ENCODE measurements at regions not wholly inside any gene's neighbourhood (a gene's known extent, or its start where the extent isn't known, plus 50 kb on each side); places are given as distances from the start of the nearest gene placed in this dataset.

DNA sequence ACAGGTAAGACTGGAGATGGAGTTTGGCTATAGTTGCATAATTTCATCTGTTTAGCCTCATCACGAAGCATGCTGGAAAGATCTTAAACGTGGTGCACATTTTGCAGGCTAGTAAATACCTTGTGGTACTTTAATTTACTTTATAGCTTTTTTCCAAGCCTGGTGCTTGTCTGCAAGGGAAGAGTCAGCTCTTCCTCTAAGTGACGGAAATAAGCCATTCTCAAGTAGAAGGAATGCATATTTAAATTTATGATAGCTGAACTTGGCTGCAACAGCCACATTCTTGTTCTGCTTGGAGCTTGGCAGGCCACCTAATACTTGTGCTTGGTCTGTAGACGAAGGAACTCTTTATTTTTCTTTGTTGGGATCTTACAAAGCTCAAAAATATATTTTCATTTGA is 188.0 kb upstream of the PIK3R1 start (continued):
- TF ChIP-seq, protein P1, sequence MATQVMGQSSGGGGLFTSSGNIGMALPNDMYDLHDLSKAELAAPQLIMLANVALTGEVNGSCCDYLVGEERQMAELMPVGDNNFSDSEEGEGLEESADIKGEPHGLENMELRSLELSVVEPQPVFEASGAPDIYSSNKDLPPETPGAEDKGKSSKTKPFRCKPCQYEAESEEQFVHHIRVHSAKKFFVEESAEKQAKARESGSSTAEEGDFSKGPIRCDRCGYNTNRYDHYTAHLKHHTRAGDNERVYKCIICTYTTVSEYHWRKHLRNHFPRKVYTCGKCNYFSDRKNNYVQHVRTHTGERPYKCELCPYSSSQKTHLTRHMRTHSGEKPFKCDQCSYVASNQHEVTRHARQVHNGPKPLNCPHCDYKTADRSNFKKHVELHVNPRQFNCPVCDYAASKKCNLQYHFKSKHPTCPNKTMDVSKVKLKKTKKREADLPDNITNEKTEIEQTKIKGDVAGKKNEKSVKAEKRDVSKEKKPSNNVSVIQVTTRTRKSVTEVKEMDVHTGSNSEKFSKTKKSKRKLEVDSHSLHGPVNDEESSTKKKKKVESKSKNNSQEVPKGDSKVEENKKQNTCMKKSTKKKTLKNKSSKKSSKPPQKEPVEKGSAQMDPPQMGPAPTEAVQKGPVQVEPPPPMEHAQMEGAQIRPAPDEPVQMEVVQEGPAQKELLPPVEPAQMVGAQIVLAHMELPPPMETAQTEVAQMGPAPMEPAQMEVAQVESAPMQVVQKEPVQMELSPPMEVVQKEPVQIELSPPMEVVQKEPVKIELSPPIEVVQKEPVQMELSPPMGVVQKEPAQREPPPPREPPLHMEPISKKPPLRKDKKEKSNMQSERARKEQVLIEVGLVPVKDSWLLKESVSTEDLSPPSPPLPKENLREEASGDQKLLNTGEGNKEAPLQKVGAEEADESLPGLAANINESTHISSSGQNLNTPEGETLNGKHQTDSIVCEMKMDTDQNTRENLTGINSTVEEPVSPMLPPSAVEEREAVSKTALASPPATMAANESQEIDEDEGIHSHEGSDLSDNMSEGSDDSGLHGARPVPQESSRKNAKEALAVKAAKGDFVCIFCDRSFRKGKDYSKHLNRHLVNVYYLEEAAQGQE (IDR thresholded peaks at IDR 0.05; ENCODE audit: low read depth, low read length): no peak
- TF ChIP-seq RXRA (IDR thresholded peaks at IDR 0.05; ENCODE audit: borderline replicate concordance, low read depth) (peak; percentile 30; the same call in 1 of the 2 replicates), EZH2phosphoT487 (IDR thresholded peaks at IDR 0.05; ENCODE audit: borderline replicate concordance, low read depth) (no peak), ELF1 (IDR thresholded peaks at IDR 0.05) (no peak), TAF1 (IDR thresholded peaks at IDR 0.05; ENCODE audit: borderline replicate concordance, low read depth, low read length) (no peak), FOSL2 (IDR thresholded peaks at IDR 0.05; ENCODE audit: borderline replicate concordance, low read depth) (peak; percentile 42; the same call in 1 of the 2 replicates), YY1 (IDR thresholded peaks at IDR 0.05; ENCODE audit: low read depth) (no peak), RAD21 (IDR thresholded peaks at IDR 0.05; ENCODE audit: low read length) (peak; percentile 8; the same call in 1 of the 2 replicates), FOXJ3 (CRISPR knock-in tag; IDR thresholded peaks at IDR 0.05) (no peak), TCF12 (IDR thresholded peaks at IDR 0.05) (peak; percentile 89), TEAD4 (IDR thresholded peaks at IDR 0.05; ENCODE audit: borderline replicate concordance, insufficient read depth) (peak; percentile 72), SMC3 (IDR thresholded peaks at IDR 0.05; ENCODE audit: low read depth, low read length) (peak; percentile 10), CHD2 (IDR thresholded peaks at IDR 0.05; ENCODE audit: low read length, partially characterized antibody) (no peak), EP300 (IDR thresholded peaks at IDR 0.05; ENCODE audit: borderline replicate concordance in 1 of 2, low read depth in 1 of 2, low read length in 1 of 2) (peak; percentile 64 to 89; a peak in 3 of 4 replicates)
- TF ChIP-seq, protein P2, sequence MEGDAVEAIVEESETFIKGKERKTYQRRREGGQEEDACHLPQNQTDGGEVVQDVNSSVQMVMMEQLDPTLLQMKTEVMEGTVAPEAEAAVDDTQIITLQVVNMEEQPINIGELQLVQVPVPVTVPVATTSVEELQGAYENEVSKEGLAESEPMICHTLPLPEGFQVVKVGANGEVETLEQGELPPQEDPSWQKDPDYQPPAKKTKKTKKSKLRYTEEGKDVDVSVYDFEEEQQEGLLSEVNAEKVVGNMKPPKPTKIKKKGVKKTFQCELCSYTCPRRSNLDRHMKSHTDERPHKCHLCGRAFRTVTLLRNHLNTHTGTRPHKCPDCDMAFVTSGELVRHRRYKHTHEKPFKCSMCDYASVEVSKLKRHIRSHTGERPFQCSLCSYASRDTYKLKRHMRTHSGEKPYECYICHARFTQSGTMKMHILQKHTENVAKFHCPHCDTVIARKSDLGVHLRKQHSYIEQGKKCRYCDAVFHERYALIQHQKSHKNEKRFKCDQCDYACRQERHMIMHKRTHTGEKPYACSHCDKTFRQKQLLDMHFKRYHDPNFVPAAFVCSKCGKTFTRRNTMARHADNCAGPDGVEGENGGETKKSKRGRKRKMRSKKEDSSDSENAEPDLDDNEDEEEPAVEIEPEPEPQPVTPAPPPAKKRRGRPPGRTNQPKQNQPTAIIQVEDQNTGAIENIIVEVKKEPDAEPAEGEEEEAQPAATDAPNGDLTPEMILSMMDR (IDR thresholded peaks at IDR 0.05): no peak
- TF ChIP-seq, protein P3, sequence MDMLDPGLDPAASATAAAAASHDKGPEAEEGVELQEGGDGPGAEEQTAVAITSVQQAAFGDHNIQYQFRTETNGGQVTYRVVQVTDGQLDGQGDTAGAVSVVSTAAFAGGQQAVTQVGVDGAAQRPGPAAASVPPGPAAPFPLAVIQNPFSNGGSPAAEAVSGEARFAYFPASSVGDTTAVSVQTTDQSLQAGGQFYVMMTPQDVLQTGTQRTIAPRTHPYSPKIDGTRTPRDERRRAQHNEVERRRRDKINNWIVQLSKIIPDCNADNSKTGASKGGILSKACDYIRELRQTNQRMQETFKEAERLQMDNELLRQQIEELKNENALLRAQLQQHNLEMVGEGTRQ (IDR thresholded peaks at IDR 0.05; ENCODE audit: borderline replicate concordance, low read depth, low read length): no peak
- TF ChIP-seq, protein P4, sequence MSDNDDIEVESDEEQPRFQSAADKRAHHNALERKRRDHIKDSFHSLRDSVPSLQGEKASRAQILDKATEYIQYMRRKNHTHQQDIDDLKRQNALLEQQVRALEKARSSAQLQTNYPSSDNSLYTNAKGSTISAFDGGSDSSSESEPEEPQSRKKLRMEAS (IDR thresholded peaks at IDR 0.05; ENCODE audit: low read depth): no peak
